ENCODE measurements at regions not wholly inside any gene's neighbourhood (a gene's known extent, or its start where the extent isn't known, plus 50 kb on each side); places are given as distances from the start of the nearest gene placed in this dataset.

DNA sequence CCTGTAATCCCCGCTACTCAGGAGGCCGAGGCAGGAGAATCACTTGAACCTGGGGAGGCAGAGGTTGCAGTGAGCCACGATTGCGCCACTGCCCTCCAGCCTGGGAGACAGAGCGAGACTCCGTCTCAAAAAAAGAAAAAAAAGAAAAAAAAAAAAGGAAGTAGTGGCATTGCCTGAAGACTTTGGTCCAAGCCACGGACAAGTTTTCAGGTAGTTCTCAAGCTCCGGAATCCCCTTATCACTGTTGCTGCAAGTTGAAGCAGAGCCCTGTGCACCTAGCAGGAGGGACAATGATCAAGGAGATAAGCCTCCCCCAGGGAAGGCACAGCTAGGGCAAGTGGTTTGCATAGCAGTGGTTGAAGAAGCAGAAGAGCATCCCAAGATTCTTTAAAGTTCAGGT is 97.6 kb downstream of the MEX3B start:
- TF ChIP-seq MAX (IDR thresholded peaks at IDR 0.05; ENCODE audit: low read depth, low read length) (no peak), POLR2A (IDR thresholded peaks at IDR 0.05; ENCODE audit: extremely low read depth, insufficient read length) (no peak), MYC (IDR thresholded peaks at IDR 0.05; ENCODE audit: low read depth, low read length) (no peak)
- TF ChIP-seq, protein P1, sequence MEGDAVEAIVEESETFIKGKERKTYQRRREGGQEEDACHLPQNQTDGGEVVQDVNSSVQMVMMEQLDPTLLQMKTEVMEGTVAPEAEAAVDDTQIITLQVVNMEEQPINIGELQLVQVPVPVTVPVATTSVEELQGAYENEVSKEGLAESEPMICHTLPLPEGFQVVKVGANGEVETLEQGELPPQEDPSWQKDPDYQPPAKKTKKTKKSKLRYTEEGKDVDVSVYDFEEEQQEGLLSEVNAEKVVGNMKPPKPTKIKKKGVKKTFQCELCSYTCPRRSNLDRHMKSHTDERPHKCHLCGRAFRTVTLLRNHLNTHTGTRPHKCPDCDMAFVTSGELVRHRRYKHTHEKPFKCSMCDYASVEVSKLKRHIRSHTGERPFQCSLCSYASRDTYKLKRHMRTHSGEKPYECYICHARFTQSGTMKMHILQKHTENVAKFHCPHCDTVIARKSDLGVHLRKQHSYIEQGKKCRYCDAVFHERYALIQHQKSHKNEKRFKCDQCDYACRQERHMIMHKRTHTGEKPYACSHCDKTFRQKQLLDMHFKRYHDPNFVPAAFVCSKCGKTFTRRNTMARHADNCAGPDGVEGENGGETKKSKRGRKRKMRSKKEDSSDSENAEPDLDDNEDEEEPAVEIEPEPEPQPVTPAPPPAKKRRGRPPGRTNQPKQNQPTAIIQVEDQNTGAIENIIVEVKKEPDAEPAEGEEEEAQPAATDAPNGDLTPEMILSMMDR (IDR thresholded peaks at IDR 0.05; ENCODE audit: low read depth, low read length): no peak

Measured in NB4 (cell line).